OCI-LY7 (cell line): ENCODE measurements at regions not wholly inside any gene's neighbourhood (a gene's known extent, or its start where the extent isn't known, plus 50 kb on each side); places are given as distances from the start of the nearest gene placed in this dataset.

ENCODE experiments used
- BruUV-seq: library from RNA; stranded (reverse); fragments of 400-500 nt; replicated peaks from 2 replicates; lab custom pipeline; 2021; lab: Mats Ljungman, UMichigan
- CTCF ChIA-PET: fragments of 300-600 bp; sonication (Branson Sonifier 250); formaldehyde crosslinking; loops from one replicate; lab custom pipeline; 2022; ENCODE audit warnings: antibody characterized with exemption; ENCODE audit not compliant: unreplicated experiment; lab: Charles Lee
- POLR2A ChIA-PET: fragments of 300-600 bp; sonication (Branson Sonifier 250); formaldehyde crosslinking; loops from one replicate; lab custom pipeline; 2022; ENCODE audit warnings: antibody characterized with exemption; lab: Charles Lee
- DNase-seq: peaks from one replicate; pipeline ENCODE4 v3.0.0-alpha.2; 2015; ENCODE audit warnings: low spot score
- H2AFZ ChIP-seq: fragments of 200-600 bp; sonication (generic), shearing (Covaris generic); 2 replicates; pipeline ENCODE4 v1.6.1; 2014; ENCODE audit warnings: mild to moderate bottlenecking, antibody characterized with exemption, low read length, moderate library complexity
- H3K27ac ChIP-seq: fragments of 200-600 bp; sonication (generic); 2 replicates; pipeline ENCODE4 v1.5.1; 2014; ENCODE audit warnings: mixed run types, low read depth, mild to moderate bottlenecking, moderate library complexity, low read length, inconsistent platforms; ENCODE audit not compliant: poor library complexity, severe bottlenecking
- H3K36me3 ChIP-seq: fragments of 200-600 bp; sonication (generic); 2 replicates; pipeline ENCODE4 v1.6.1; 2014; ENCODE audit warnings: mild to moderate bottlenecking, antibody characterized with exemption, low read length, moderate library complexity, mixed read lengths; ENCODE audit not compliant: insufficient read depth
- H3K4me1 ChIP-seq: fragments of 200-600 bp; sonication (generic); 2 replicates; pipeline ENCODE4 v1.5.1; 2014; ENCODE audit warnings: mild to moderate bottlenecking, low read length; ENCODE audit not compliant: insufficient read depth, poor library complexity, severe bottlenecking
- H3K4me2 ChIP-seq: fragments of 200-600 bp; sonication (generic); 2 replicates; pipeline ENCODE4 v1.6.1; 2014; ENCODE audit warnings: mild to moderate bottlenecking, low read length
- H3K4me3 ChIP-seq: fragments of 200-600 bp; sonication (generic); 2 replicates; pipeline ENCODE4 v1.5.1; 2014; ENCODE audit warnings: mild to moderate bottlenecking, low read depth, low read length; ENCODE audit not compliant: poor library complexity, severe bottlenecking
- H3K79me2 ChIP-seq: fragments of 200-600 bp; sonication (generic); 2 replicates; pipeline ENCODE4 v1.6.1; 2016; ENCODE audit warnings: low read depth, mild to moderate bottlenecking, low read length, moderate library complexity, mixed read lengths; ENCODE audit not compliant: insufficient read depth
- H3K9me2 ChIP-seq: fragments of 200-600 bp; sonication (generic); 2 replicates; pipeline ENCODE4 v1.6.1; 2016; ENCODE audit warnings: mild to moderate bottlenecking, low read length, mixed read lengths; ENCODE audit not compliant: insufficient read depth
- H3K9me3 ChIP-seq: fragments of 200-600 bp; sonication (generic); 2 replicates; pipeline ENCODE4 v1.6.1; 2014; ENCODE audit warnings: mild to moderate bottlenecking, mixed run types, low read length, mixed read lengths
- H4K20me1 ChIP-seq: fragments of 200-600 bp; sonication (generic); 2 replicates; pipeline ENCODE4 v1.6.1; 2014; ENCODE audit warnings: mild to moderate bottlenecking, antibody characterized with exemption, low read length, moderate library complexity, mixed read lengths; ENCODE audit not compliant: insufficient read depth
- EZH2phosphoT487 ChIP-seq: fragments of 200-600 bp; sonication (generic); IDR thresholded peaks from 2 replicates; pipeline ENCODE4 v1.6.1; 2018; ENCODE audit warnings: low read depth, borderline replicate concordance, mild to moderate bottlenecking, mixed run types, antibody characterized with exemption, low read length, moderate library complexity, mixed read lengths
- intact Hi-C: fragments of 100-400 bp; cut with micrococcal nuclease; formaldehyde crosslinking; loops from one replicate; pipeline ENCODE4 v1.10.0; 2022; ENCODE audit not compliant: unreplicated experiment
- TF ChIP-seq, protein P1 (sequence below): fragments of 200-600 bp; sonication (generic); conservative IDR thresholded peaks from 2 replicates; pipeline ENCODE4 v1.5.1; 2014; ENCODE audit warnings: mild to moderate bottlenecking, antibody characterized with exemption, low read length, moderate library complexity, mixed read lengths

- H3K79me2 ChIP-seq = no peaks in the 10 kb centered on the region
- no peak overlapping the region for H3K27ac ChIP-seq
- no peak overlapping the region for H3K4me2 ChIP-seq
- no peaks in the 10 kb centered on the region for H4K20me1 ChIP-seq
- TF ChIP-seq EZH2phosphoT487 = no peak
- TF ChIP-seq, protein P1, sequence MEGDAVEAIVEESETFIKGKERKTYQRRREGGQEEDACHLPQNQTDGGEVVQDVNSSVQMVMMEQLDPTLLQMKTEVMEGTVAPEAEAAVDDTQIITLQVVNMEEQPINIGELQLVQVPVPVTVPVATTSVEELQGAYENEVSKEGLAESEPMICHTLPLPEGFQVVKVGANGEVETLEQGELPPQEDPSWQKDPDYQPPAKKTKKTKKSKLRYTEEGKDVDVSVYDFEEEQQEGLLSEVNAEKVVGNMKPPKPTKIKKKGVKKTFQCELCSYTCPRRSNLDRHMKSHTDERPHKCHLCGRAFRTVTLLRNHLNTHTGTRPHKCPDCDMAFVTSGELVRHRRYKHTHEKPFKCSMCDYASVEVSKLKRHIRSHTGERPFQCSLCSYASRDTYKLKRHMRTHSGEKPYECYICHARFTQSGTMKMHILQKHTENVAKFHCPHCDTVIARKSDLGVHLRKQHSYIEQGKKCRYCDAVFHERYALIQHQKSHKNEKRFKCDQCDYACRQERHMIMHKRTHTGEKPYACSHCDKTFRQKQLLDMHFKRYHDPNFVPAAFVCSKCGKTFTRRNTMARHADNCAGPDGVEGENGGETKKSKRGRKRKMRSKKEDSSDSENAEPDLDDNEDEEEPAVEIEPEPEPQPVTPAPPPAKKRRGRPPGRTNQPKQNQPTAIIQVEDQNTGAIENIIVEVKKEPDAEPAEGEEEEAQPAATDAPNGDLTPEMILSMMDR = no peak
- H3K9me3 ChIP-seq = no peaks in the 10 kb centered on the region
- H3K4me3 ChIP-seq = no peak overlapping the region
- no peaks in the 10 kb centered on the region for H3K36me3 ChIP-seq
- POLR2A ChIA-PET = no interaction called here
- CTCF ChIA-PET = no interaction called here
- no peaks in the 10 kb centered on the region for H3K9me2 ChIP-seq
- DNase-seq = no peak
- no TSS peak for BruUV-seq
- intact Hi-C loops = no loop called here
- no peaks in the 10 kb centered on the region for H3K4me1 ChIP-seq
- no peak overlapping the region for H2AFZ ChIP-seq
Measured at GRCh38 chr13:74485757-74486156, 351.6 kb upstream of the KLF12 start.

DNA sequence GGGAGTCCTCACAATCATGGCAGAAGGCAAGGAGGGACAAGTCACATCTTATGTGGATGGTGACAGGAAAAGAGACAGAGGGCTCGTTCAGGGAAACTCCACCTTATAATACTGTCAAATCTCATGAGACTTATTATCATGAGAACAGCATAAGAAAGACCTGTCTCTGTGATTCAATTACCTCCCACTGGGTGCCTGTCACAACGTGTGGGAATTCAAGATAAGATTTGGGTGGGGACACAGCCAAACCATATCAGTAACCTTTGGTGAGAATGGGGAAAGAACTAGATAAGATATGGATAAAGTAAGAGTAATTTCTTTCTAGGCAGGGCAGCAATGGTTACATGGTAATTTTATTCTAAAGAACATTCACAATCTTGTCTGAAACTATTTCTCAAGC lies 344.9 kb upstream of the KLF12 start:
- POLR2A ChIA-PET = no interaction called here
- intact Hi-C loops = no loop called here
- no peaks in the 10 kb centered on the region for H3K4me1 ChIP-seq
- no TSS peak for BruUV-seq
- H3K27ac ChIP-seq = no peak overlapping the region
- no peaks in the 10 kb centered on the region for H3K9me3 ChIP-seq
- no peaks in the 10 kb centered on the region for H3K79me2 ChIP-seq
- CTCF ChIA-PET = no interaction called here
- H4K20me1 ChIP-seq = no peaks in the 10 kb centered on the region
- H3K36me3 ChIP-seq = no peaks in the 10 kb centered on the region
- DNase-seq = no peak
- TF ChIP-seq EZH2phosphoT487 = no peak
- TF ChIP-seq, protein P1 = no peak
- H3K4me3 ChIP-seq = no peak overlapping the region
- no peaks in the 10 kb centered on the region for H3K9me2 ChIP-seq
- H2AFZ ChIP-seq = no peak overlapping the region
- H3K4me2 ChIP-seq = no peak overlapping the region

DNA sequence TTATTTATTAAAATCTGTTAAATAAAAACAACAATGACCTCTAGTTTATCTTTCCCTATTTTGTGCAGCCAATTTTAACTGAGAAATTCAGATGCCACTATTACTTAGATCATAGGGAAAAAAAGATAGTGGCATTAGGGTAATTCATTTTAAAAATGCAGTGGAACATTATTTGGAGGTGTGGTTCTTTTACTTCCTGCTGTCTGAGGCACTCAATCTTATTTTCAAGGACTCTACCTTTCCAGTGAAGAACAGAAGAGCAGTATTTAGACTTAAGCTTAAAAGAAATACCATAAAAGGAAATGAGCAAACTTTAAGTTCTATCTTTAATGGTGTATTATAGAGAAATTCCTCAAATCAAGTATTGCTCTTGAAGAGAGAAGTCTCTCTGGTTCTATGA lies 342.6 kb upstream of the KLF12 start:
- Histone ChIP-seq H3K27ac (no peak overlapping the region), H3K4me1 (no peaks in the 10 kb centered on the region), H3K9me2 (no peaks in the 10 kb centered on the region), H2AFZ (no peak overlapping the region), H3K4me2 (no peak overlapping the region), H3K79me2 (no peaks in the 10 kb centered on the region), H3K9me3 (no peaks in the 10 kb centered on the region), H3K36me3 (no peaks in the 10 kb centered on the region), H3K4me3 (no peak overlapping the region), H4K20me1 (no peaks in the 10 kb centered on the region)
- intact Hi-C loops = no loop called here
- no peak for DNase-seq
- CTCF ChIA-PET = no interaction called here
- no TSS peak for BruUV-seq
- TF ChIP-seq EZH2phosphoT487 = no peak
- TF ChIP-seq, protein P1 = no peak
- POLR2A ChIA-PET = no interaction called here
